H9 (cell line): ENCODE measurements at regions not wholly inside any gene's neighbourhood (a gene's known extent, or its start where the extent isn't known, plus 50 kb on each side); places are given as distances from the start of the nearest gene placed in this dataset.

Experiments
- DNase-seq: peaks from one replicate; pipeline ENCODE4 v3.0.0-alpha.2; 2017
- H2AFZ ChIP-seq: one replicate; pipeline ENCODE4 v1.6.1; 2013; ENCODE audit warnings: mild to moderate bottlenecking, low read length, control low read depth, moderate library complexity
- H2AK5ac ChIP-seq: 2 replicates; pipeline ENCODE4 v1.6.1; 2013; ENCODE audit warnings: low read length, control low read depth, mixed read lengths; ENCODE audit not compliant: insufficient read length
- H2BK120ac ChIP-seq: one replicate; pipeline ENCODE4 v1.6.1; 2013; ENCODE audit warnings: low read depth, mild to moderate bottlenecking, low read length, control low read depth, inconsistent platforms; ENCODE audit not compliant: poor library complexity, severe bottlenecking
- H2BK12ac ChIP-seq: 2 replicates; pipeline ENCODE4 v1.6.1; 2013; ENCODE audit warnings: low read length, control low read depth, mixed read lengths, low read depth; ENCODE audit not compliant: insufficient read length
- H2BK15ac ChIP-seq: 2 replicates; pipeline ENCODE4 v1.6.1; 2013; ENCODE audit warnings: low read depth, low read length, control low read depth
- H2BK20ac ChIP-seq: one replicate; pipeline ENCODE4 v1.6.1; 2013; ENCODE audit warnings: low read depth, mild to moderate bottlenecking, low read length, control low read depth, inconsistent platforms; ENCODE audit not compliant: poor library complexity, severe bottlenecking
- H2BK5ac ChIP-seq: 2 replicates; pipeline ENCODE4 v1.6.1; 2013; ENCODE audit warnings: low read length, control low read depth, mixed read lengths; ENCODE audit not compliant: insufficient read length
- H3K14ac ChIP-seq: 2 replicates; pipeline ENCODE4 v1.6.1; 2013; ENCODE audit warnings: low read length, control low read depth; ENCODE audit not compliant: insufficient read depth
- H3K18ac ChIP-seq: 2 replicates; pipeline ENCODE4 v1.6.1; 2013; ENCODE audit warnings: low read depth, mild to moderate bottlenecking, mixed read lengths, low read length, control low read depth; ENCODE audit not compliant: insufficient read length
- H3K23ac ChIP-seq: 2 replicates; pipeline ENCODE4 v1.6.1; 2013; ENCODE audit warnings: low read length, control low read depth, mixed read lengths, low read depth; ENCODE audit not compliant: insufficient read length
- H3K23me2 ChIP-seq: 2 replicates; pipeline ENCODE4 v1.6.1; 2013; ENCODE audit warnings: low read depth, mild to moderate bottlenecking, mixed read lengths, low read length, control low read depth; ENCODE audit not compliant: insufficient read length, poor library complexity, severe bottlenecking
- H3K27ac ChIP-seq: 2 replicates; pipeline ENCODE4 v1.5.1; 2013; ENCODE audit warnings: low read length, control low read depth, mixed read lengths, low read depth; ENCODE audit not compliant: insufficient read length
- H3K27me3 ChIP-seq: 2 replicates; pipeline ENCODE4 v1.6.1; 2013; ENCODE audit warnings: low read length, control low read depth, inconsistent platforms; ENCODE audit not compliant: insufficient read depth
- H3K4ac ChIP-seq: 2 replicates; pipeline ENCODE4 v1.6.1; 2013; ENCODE audit warnings: low read depth, mild to moderate bottlenecking, control low read depth, inconsistent platforms, low read length, moderate library complexity
- H3K4me1 ChIP-seq: 2 replicates; pipeline ENCODE4 v1.6.1; 2013; ENCODE audit warnings: low read length, control low read depth, inconsistent platforms; ENCODE audit not compliant: insufficient read depth
- H3K4me2 ChIP-seq: 2 replicates; pipeline ENCODE4 v1.6.1; 2013; ENCODE audit warnings: low read length, control low read depth, mixed read lengths; ENCODE audit not compliant: insufficient read length, insufficient read depth
- H3K56ac ChIP-seq: 2 replicates; pipeline ENCODE4 v1.6.1; 2013; ENCODE audit warnings: low read depth, mild to moderate bottlenecking, mixed read lengths, low read length, control low read depth; ENCODE audit not compliant: insufficient read length
- H3K79me1 ChIP-seq: 2 replicates; pipeline ENCODE4 v1.6.1; 2013; ENCODE audit warnings: low read depth, mild to moderate bottlenecking, moderate library complexity, low read length, control low read depth, inconsistent platforms; ENCODE audit not compliant: insufficient read depth, poor library complexity, severe bottlenecking
- H3K79me2 ChIP-seq: 2 replicates; pipeline ENCODE4 v1.6.1; 2013; ENCODE audit warnings: low read length, control low read depth, inconsistent platforms; ENCODE audit not compliant: insufficient read depth
- H3K9ac ChIP-seq: 2 replicates; pipeline ENCODE4 v1.6.1; 2013; ENCODE audit warnings: low read length, control low read depth, mixed read lengths; ENCODE audit not compliant: insufficient read length; ENCODE audit errors: extremely low read depth
- H3K9me3 ChIP-seq: one replicate; pipeline ENCODE4 v1.6.1; 2013; ENCODE audit warnings: low read depth, low read length, inconsistent platforms; ENCODE audit not compliant: control insufficient read depth
- H3T11ph ChIP-seq: one replicate; pipeline ENCODE4 v1.6.1; 2013; ENCODE audit warnings: mild to moderate bottlenecking, low read length, control low read depth, inconsistent platforms
- H4K20me1 ChIP-seq: one replicate; pipeline ENCODE4 v1.6.1; 2013; ENCODE audit not compliant: control insufficient read depth, insufficient read length, insufficient read depth
- H4K5ac ChIP-seq: 2 replicates; pipeline ENCODE4 v1.6.1; 2013; ENCODE audit warnings: low read depth, mild to moderate bottlenecking, mixed read lengths, low read length, control low read depth; ENCODE audit not compliant: insufficient read length
- H4K8ac ChIP-seq: replicated peaks from 2 replicates; pipeline ENCODE4 v1.6.1; 2013; ENCODE audit warnings: low read length, control low read depth, mixed read lengths, low read depth; ENCODE audit not compliant: insufficient read length
- H4K91ac ChIP-seq: 2 replicates; pipeline ENCODE4 v1.6.1; 2013; ENCODE audit warnings: low read depth, mild to moderate bottlenecking, moderate library complexity, mixed read lengths, low read length, control low read depth; ENCODE audit not compliant: insufficient read length
- H3K27ac Mint-ChIP-seq, 3 experiments: 2 replicates in 2 of 3; 3 replicates in 1 of 3; pipeline ENCODE4 v1.8.0; 2020 to 2021; ENCODE audit warnings: mixed read lengths in 3 of 3, mild to moderate bottlenecking in 1 of 3, moderate library complexity in 1 of 3
- H3K27me3 Mint-ChIP-seq: 2 replicates; pipeline ENCODE4 v1.8.0; 2021; ENCODE audit warnings: low read depth, mild to moderate bottlenecking, moderate library complexity, mixed read lengths
- H3K36me3 Mint-ChIP-seq, 3 experiments: 2 replicates in 2 of 3; 3 replicates in 1 of 3; pipeline ENCODE4 v1.8.0; 2020 to 2021; ENCODE audit warnings: low read depth in 3 of 3, mixed read lengths in 3 of 3; ENCODE audit not compliant: insufficient read depth in 1 of 3
- H3K4me1 Mint-ChIP-seq, 2 experiments: 2 replicates each; pipeline ENCODE4 v1.8.0; 2020; ENCODE audit warnings: mixed read lengths in 2 of 2
- H3K4me3 Mint-ChIP-seq, 2 experiments: 2 replicates in 1 of 2; 3 replicates in 1 of 2; pipeline ENCODE4 v1.8.0; 2020 to 2021; ENCODE audit warnings: mild to moderate bottlenecking in 2 of 2, mixed read lengths in 2 of 2, moderate library complexity in 1 of 2
- H3K9me3 Mint-ChIP-seq, 2 experiments: 2 replicates in 1 of 2; 3 replicates in 1 of 2; pipeline ENCODE4 v1.8.0; 2020; ENCODE audit warnings: mild to moderate bottlenecking in 2 of 2, mixed read lengths in 2 of 2, moderate library complexity in 1 of 2
- TF ChIP-seq, protein P1 (sequence below): fragments of 200-600 bp; sonication (generic); conservative IDR thresholded peaks from 3 replicates; pipeline ENCODE4 v1.8.0; 2021; ENCODE audit warnings: antibody characterized with exemption, mild to moderate bottlenecking

DNA sequence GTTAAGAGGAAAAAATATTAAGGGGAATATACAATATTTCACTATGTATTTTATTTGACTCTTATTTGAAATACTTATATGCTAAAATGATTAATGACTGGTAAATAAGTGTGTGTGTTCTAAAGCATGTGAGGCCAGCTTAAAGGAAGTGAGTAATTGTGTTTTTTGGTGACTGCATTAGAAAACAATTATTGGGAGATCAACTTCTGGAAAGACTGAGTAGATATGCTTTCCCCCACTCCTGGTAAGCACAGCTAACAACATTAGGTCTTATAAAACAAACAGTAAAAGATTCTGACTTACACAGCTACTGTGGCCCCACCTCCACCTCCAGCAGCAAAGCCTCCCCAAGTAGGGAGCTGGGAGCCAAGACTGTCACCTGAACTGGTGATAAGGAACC, 403.0 kb downstream of the SRGAP2C start:
- DNase-seq, result no peak
- Mint-ChIP-seq H3K27ac (no peak overlapping the region), H3K36me3 (peaks cover 14 to 28% (median 22%) of the 10 kb centered on the region in 3 experiments), H3K9me3 (peaks cover 9 to 14% of the 10 kb centered on the region in 2 experiments; a peak in 4 of 5 replicates), H3K27me3 (no peaks in the 10 kb centered on the region), H3K4me3 (no peak overlapping the region), H3K4me1 (peaks cover 12 to 16% of the 10 kb centered on the region in 2 experiments)
- H4K20me1 ChIP-seq, result no peaks in the 10 kb centered on the region
- no peaks in the 10 kb centered on the region for H3K23me2 ChIP-seq
- no peak overlapping the region for H3K23ac ChIP-seq
- no peak overlapping the region for H3K4me2 ChIP-seq
- H3K4me1 ChIP-seq, result peaks cover 3% of the 10 kb centered on the region; the same call in 1 of the 2 replicates
- H3K9ac ChIP-seq, result no peak overlapping the region
- no peak overlapping the region for H2BK12ac ChIP-seq
- H4K91ac ChIP-seq, result no peak overlapping the region
- no peak overlapping the region for H3K18ac ChIP-seq
- H2AK5ac ChIP-seq, result no peak overlapping the region
- H3K4ac ChIP-seq, result no peak overlapping the region
- no peaks in the 10 kb centered on the region for H3K79me1 ChIP-seq
- H4K8ac ChIP-seq, result no peak overlapping the region
- H2BK5ac ChIP-seq, result no peak overlapping the region
- H3K14ac ChIP-seq, result no peak overlapping the region
- H3K9me3 ChIP-seq, result no peaks in the 10 kb centered on the region
- no peak overlapping the region for H3T11ph ChIP-seq
- no peaks in the 10 kb centered on the region for H3K27me3 ChIP-seq
- H4K5ac ChIP-seq, result no peak overlapping the region
- H3K56ac ChIP-seq, result no peak overlapping the region
- H2AFZ ChIP-seq, result no peak overlapping the region
- H2BK15ac ChIP-seq, result no peak overlapping the region
- no peak overlapping the region for H2BK20ac ChIP-seq
- H3K27ac ChIP-seq, result no peak overlapping the region
- TF ChIP-seq, protein P1, sequence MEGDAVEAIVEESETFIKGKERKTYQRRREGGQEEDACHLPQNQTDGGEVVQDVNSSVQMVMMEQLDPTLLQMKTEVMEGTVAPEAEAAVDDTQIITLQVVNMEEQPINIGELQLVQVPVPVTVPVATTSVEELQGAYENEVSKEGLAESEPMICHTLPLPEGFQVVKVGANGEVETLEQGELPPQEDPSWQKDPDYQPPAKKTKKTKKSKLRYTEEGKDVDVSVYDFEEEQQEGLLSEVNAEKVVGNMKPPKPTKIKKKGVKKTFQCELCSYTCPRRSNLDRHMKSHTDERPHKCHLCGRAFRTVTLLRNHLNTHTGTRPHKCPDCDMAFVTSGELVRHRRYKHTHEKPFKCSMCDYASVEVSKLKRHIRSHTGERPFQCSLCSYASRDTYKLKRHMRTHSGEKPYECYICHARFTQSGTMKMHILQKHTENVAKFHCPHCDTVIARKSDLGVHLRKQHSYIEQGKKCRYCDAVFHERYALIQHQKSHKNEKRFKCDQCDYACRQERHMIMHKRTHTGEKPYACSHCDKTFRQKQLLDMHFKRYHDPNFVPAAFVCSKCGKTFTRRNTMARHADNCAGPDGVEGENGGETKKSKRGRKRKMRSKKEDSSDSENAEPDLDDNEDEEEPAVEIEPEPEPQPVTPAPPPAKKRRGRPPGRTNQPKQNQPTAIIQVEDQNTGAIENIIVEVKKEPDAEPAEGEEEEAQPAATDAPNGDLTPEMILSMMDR, result no peak
- H3K79me2 ChIP-seq, result no peaks in the 10 kb centered on the region
- H2BK120ac ChIP-seq, result no peak overlapping the region
